Activated T-helper 1 cell treated with anti-CD3 and anti-CD28 coated beads, Interleukin-12 subunit alpha, Interleukin-12 subunit beta, Interleukin-2, Interleukin-4 antibody, amounts not matched to agents 30 ng/mL and 10 ng/mL and 1 ng/mL, durations not matched to agents 14 hours and 24 hours and 36 hours (primary cell): ENCODE measurements at regions not wholly inside any gene's neighbourhood (a gene's known extent, or its start where the extent isn't known, plus 50 kb on each side); places are given as distances from the start of the nearest gene placed in this dataset.
"Not testable (repeated sequence)": the region's sequence is repeated elsewhere in the genome, so short reads cannot be mapped to it uniquely, and the experiment has no call there.

Source experiments
- DNase-seq: peaks from one replicate; pipeline ENCODE4 v3.0.0; 2021; ENCODE audit warnings: low spot score
- H3K27ac Mint-ChIP-seq: one replicate; pipeline ENCODE4 v1.8.0; 2021; ENCODE audit warnings: mild to moderate bottlenecking, mixed read lengths
- H3K27me3 Mint-ChIP-seq: one replicate; pipeline ENCODE4 v1.8.0; 2022; ENCODE audit warnings: mild to moderate bottlenecking, moderate library complexity, mixed read lengths; ENCODE audit not compliant: insufficient read depth
- H3K36me3 Mint-ChIP-seq: one replicate; pipeline ENCODE4 v1.8.0; 2021; ENCODE audit warnings: low read depth, mixed read lengths
- H3K4me1 Mint-ChIP-seq: one replicate; pipeline ENCODE4 v1.8.0; 2021; ENCODE audit warnings: low read depth, mixed read lengths
- H3K4me3 Mint-ChIP-seq: one replicate; pipeline ENCODE4 v1.8.0; 2021; ENCODE audit warnings: mild to moderate bottlenecking, moderate library complexity, mixed read lengths
- H3K9me3 Mint-ChIP-seq: one replicate; pipeline ENCODE4 v1.8.0; 2021; ENCODE audit warnings: mixed read lengths
- intact Hi-C: fragments of 100-400 bp; cut with micrococcal nuclease; formaldehyde crosslinking; loops from one replicate; pipeline ENCODE4 v1.15.1; 2024

DNA sequence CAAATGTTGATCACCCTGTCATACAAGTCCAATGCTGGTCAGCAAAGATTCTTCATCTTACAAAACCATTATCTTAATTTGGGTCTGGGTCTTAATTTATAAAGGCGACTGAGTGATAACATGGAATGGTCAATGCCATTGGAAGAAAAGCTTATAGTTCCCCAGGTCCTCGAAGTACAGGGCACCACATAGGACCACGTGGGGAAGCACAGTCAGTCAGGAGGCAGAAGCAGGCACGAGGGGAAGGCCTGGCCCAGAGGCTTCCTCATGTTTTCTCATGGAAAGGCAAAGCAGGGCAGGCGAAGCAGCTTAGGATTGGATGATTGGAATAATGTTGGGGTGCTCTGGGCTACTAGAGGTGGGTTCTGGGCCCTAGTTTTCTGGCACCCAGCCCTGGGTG lies 175.7 kb downstream of the FASLG start:
- no peak overlapping the region for H3K27ac Mint-ChIP-seq
- H3K36me3 Mint-ChIP-seq = peaks cover 4% of the 10 kb centered on the region
- no peaks in the 10 kb centered on the region for H3K9me3 Mint-ChIP-seq
- H3K4me1 Mint-ChIP-seq = peaks cover 53% of the 10 kb centered on the region
- no peak overlapping the region for H3K4me3 Mint-ChIP-seq
- no peak for DNase-seq
- H3K27me3 Mint-ChIP-seq = peaks cover 52% of the 10 kb centered on the region
- intact Hi-C loops = loop anchor here (5.0 kb wide), 1 partner anchor 197 kb away; no protein-coding TSS in a partner anchor

DNA sequence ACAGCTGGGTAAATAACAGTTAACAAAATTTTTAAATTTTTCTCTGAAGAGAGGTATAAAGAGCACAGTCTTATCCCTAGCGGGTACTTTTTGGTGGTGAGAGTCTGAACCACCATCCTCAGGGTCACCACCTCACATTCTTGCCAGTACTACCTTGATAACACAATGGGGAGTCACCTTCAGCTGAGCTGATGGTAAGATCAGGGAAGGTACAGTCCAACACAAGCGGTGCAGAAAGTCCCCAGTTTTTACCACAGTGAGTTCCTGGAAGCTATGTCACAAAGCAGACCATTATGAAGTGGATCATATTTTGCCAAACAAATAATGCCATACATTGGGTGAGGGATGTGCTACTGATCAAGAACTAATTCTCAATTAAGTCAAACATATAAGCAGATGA lies 176.9 kb downstream of the FASLG start:
- no peaks in the 10 kb centered on the region for H3K9me3 Mint-ChIP-seq
- peaks cover 4% of the 10 kb centered on the region for H3K36me3 Mint-ChIP-seq
- intact Hi-C loops = loop anchor here (1.0 to 5.0 kb wide), 2 partner anchors 9 to 199 kb away; no protein-coding TSS in a partner anchor
- peaks cover 53% of the 10 kb centered on the region for H3K4me1 Mint-ChIP-seq
- no peak overlapping the region for H3K27ac Mint-ChIP-seq
- no peak overlapping the region for H3K4me3 Mint-ChIP-seq
- H3K27me3 Mint-ChIP-seq = peaks cover 55% of the 10 kb centered on the region
- no peak for DNase-seq

DNA sequence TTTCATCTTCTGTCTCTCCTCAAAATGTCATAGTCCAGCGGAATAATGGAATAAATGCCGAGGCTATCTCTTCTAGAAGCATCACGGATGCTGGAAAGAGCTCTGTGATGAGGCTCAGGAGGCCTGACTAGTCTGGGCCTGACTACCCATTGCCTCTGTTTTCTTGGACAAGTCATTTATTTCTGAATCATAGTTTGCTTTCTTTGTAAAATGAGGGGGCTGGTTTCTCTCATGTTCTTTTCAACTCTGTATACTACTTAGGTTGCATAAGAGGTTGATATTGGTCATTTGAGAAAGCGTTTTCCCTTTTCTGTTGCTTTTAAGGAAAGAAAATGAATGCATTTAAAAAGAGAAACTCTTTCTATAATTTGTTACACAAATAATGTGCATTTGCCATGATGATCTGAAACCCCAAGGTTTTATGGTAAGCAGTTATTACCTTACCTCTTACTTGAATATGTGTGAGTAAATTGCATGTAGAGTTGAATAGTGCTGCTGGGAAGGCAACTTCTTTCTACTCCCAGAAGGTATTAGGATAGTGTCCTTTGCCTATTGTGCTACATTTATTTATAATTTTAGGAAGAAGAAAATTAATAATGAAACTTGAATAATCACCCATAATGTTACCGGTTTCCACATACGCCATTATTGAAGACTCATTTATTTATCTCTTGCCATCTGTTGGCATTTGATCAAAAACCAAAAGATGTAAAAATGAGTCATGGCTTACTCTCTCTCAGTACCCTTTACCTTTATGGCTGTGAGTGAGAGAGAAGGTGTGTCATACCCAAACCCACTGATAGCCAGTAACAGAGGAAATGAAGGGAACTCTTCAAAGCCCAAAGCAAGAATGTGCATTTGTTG lies 179.1 kb downstream of the FASLG start:
- intact Hi-C loops = loop anchor here (1.0 to 5.0 kb wide), 12 partner anchors 19 to 460 kb away; partner anchors contain the start of gene TNFSF4
- Mint-ChIP-seq H3K4me1 (peaks cover 46% of the 10 kb centered on the region), H3K36me3 (peaks cover 5% of the 10 kb centered on the region), H3K27ac (peak overlapping the region; percentile 26), H3K27me3 (peaks cover 65% of the 10 kb centered on the region), H3K9me3 (no peaks in the 10 kb centered on the region), H3K4me3 (no peak overlapping the region)
- peak; percentile 29 for DNase-seq

DNA sequence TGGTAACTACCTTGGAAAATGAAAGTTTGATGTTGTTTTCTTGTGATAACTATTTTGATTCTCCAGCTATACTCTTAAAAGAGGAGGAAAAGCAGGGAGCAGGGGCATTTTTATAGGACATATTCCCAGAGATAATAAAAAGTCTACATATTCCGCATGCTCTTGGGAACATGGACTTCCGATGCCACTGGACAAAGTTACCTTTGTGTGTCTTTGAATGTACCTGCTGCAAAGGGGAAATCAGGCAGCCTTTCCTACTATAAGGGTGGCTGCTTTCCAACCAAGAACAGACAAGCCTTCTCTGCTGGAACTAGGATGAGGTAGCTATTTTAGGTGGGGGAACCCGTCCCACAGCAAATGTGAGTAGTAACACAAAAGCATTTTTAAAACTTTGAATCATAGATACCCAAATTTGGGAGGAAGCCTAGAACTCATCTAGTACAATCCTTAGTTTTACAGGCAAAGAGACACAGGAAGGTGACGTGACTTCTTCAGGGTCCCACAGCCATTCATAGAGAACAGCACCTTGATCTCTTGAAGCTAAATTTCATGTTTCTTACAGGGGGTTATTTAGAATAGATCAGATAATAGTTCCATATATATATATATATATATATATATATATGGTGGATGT lies 179.9 kb downstream of the FASLG start:
- no peak for DNase-seq
- Mint-ChIP-seq H3K36me3 (peaks cover 5% of the 10 kb centered on the region), H3K4me1 (peaks cover 46% of the 10 kb centered on the region), H3K4me3 (no peak overlapping the region), H3K9me3 (no peaks in the 10 kb centered on the region), H3K27me3 (peaks cover 59% of the 10 kb centered on the region), H3K27ac (peak overlapping the region; percentile 26)
- intact Hi-C loops = loop anchor here (1.0 to 5.0 kb wide), 12 partner anchors 19 to 460 kb away; partner anchors contain the start of gene TNFSF4

DNA sequence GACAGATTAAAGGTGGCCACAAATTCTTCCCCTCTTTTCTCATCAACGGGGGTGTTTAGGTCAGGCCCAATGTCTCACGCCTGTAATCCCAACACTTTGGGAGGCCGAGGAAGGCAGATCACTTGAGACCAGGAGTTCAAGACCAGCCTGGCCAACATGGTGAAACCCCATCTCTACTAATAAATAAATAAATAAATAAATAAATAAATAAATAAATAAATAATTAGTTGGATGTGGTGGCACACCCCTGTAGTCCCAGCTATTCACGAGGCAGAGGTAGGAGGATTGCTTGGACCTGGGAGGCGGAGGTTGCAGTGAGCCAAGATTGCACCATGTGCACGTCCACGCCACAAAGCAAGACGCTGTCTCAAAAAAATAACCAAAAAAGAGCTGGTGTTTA lies 180.7 kb downstream of the FASLG start:
- peaks cover 61% of the 10 kb centered on the region for H3K27me3 Mint-ChIP-seq
- peaks cover 50% of the 10 kb centered on the region for H3K4me1 Mint-ChIP-seq
- not testable (repeated sequence) for H3K9me3 Mint-ChIP-seq, H3K4me3 Mint-ChIP-seq, H3K27ac Mint-ChIP-seq, DNase-seq, H3K36me3 Mint-ChIP-seq
- intact Hi-C loops = loop anchor here (2.0 to 5.0 kb wide), 2 partner anchors 127 to 202 kb away; no protein-coding TSS in a partner anchor

DNA sequence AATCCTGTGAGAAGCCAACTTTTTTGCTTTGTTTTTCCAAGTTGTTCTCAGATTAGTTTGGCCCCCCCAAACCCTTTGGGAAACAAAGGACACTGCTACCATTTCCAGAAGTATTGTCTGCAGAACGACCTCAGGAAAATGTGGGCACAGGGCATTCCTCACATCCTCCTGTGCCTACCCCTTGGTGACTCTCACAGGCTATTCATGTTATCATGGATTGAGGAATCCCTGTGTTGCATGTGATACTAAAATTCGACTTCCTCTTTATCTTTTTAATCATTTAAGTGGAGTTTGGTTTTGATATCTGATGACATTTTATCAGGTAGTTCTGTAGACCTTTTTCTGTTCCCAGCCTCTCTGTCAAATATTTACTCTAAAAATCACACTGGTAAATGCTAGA lies 184.5 kb downstream of the FASLG start:
- peaks cover 3% of the 10 kb centered on the region for H3K36me3 Mint-ChIP-seq
- peaks cover 44% of the 10 kb centered on the region for H3K4me1 Mint-ChIP-seq
- H3K4me3 Mint-ChIP-seq = no peak overlapping the region
- intact Hi-C loops = no loop called here
- no peaks in the 10 kb centered on the region for H3K9me3 Mint-ChIP-seq
- no peak overlapping the region for H3K27ac Mint-ChIP-seq
- DNase-seq = no peak
- H3K27me3 Mint-ChIP-seq = peaks cover 46% of the 10 kb centered on the region

DNA sequence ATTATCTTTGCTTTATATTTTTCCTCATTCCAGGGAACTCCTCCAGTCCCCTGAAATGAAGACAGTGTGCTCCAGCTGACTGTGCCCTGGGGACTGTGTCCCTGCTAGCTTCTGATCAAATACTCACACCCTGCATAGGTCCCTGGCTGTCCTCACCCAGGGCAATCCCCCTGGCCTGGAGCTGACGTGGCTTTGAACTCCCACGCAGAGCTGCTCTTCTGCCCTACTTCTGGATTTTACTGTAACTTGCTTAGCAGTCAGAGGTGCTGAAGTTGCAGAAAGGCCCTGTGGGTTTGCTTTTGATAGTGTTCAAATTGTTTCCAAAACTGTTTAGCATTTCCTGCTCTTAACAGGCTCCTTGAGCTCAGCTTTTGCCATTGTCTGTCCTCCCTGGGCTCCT lies 186.5 kb downstream of the FASLG start:
- Mint-ChIP-seq H3K27ac (peak overlapping the region; percentile 44), H3K36me3 (peaks cover 3% of the 10 kb centered on the region), H3K9me3 (no peaks in the 10 kb centered on the region), H3K27me3 (peaks cover 45% of the 10 kb centered on the region), H3K4me1 (peaks cover 33% of the 10 kb centered on the region), H3K4me3 (peak overlapping the region; percentile 23)
- DNase-seq = peak; percentile 44
- intact Hi-C loops = loop anchor here (1.0 kb wide), 6 partner anchors 9 to 50 kb away; no protein-coding TSS in a partner anchor

DNA sequence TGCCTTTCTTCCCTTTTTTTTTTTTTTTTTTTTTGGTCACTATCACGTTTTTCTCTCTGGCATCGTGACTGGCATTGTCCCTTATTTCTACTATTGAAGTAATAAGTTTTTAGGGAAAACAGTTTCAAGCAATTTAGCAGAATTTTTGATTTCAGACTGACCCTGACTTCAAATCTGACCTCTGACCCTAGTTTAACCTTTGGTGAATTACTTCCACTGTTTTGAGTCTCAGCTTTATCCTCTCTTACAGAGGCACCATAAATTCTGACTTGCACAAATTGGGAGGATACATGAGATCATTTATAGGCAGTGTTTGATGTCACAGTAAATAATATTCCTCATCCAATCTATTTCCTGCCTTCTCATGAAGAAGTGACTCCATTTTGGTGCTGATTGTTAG lies 187.0 kb downstream of the FASLG start:
- Mint-ChIP-seq H3K4me3 (no peak overlapping the region), H3K4me1 (peaks cover 33% of the 10 kb centered on the region), H3K9me3 (no peaks in the 10 kb centered on the region), H3K27me3 (peaks cover 42% of the 10 kb centered on the region), H3K36me3 (peaks cover 3% of the 10 kb centered on the region), H3K27ac (peak overlapping the region; percentile 44)
- intact Hi-C loops = loop anchor here (1.0 kb wide), 6 partner anchors 10 to 49 kb away; no protein-coding TSS in a partner anchor
- DNase-seq = no peak

DNA sequence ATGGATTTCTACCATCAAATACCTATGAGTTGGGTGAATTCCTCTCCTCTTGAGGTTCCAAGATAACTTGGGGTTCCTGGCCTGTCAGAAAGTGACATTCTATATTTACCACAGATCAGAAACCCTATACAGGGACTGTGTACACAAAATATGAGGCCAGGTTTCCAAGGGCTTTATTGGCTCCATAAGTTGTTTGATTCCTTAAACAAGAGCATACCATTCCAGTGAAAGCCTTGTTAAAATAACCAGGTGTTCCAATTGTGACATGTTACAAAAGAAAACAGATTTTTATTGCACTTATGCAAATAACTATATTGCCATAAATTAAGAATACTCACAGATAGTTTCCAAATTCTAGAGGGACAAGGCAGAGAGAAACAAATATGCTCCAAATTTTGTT lies 188.9 kb downstream of the FASLG start:
- intact Hi-C loops, H3K36me3 Mint-ChIP-seq, H3K9me3 Mint-ChIP-seq, H3K27ac Mint-ChIP-seq, H3K4me3 Mint-ChIP-seq, DNase-seq: not testable (repeated sequence)
- peaks cover 28% of the 10 kb centered on the region for H3K4me1 Mint-ChIP-seq
- H3K27me3 Mint-ChIP-seq = peaks cover 28% of the 10 kb centered on the region

DNA sequence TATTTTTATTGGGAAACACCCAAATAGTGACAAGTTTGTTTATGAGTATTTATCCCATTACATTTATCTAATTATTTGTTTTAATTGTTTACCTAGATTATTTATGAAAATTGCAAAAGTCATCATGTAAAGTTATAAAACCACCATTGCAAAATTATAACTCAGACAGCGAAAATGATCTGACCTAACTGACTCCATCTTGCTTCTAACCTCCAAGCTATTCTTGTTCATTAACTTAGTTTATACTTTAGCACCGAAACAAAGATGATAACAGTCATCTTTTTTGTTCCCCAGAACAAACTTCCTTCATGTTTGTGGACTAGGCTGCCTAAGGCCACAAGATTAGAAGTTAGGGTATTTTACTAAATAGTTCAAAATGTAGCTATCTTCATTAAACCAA lies 190.8 kb downstream of the FASLG start:
- H3K4me3 Mint-ChIP-seq = no peak overlapping the region
- H3K9me3 Mint-ChIP-seq = peaks cover 3% of the 10 kb centered on the region
- no peak overlapping the region for H3K27ac Mint-ChIP-seq
- intact Hi-C loops = no loop called here
- H3K4me1 Mint-ChIP-seq = peaks cover 24% of the 10 kb centered on the region
- H3K27me3 Mint-ChIP-seq = peaks cover 37% of the 10 kb centered on the region
- peaks cover 2% of the 10 kb centered on the region for H3K36me3 Mint-ChIP-seq
- no peak for DNase-seq

DNA sequence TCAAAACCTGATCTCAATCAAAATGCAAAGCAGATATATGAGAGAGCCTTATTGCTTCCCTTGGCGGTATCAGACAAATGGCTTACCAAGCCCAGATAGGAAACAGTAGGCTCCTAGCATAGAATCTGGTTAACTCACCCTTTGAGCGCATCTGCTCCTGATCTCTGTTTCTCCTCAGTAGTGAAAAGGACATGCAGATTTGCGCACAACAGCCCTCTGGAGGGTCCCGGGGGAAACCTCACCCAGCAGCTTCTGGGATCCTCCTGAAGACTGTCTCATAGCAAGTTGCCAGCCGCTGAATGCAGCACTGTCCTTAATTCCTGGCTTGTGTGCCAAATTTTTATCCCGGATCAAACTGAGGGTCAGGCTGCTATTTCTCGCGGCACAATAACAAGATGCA lies 192.2 kb downstream of the FASLG start:
- Mint-ChIP-seq H3K4me1 (peaks cover 9% of the 10 kb centered on the region), H3K27me3 (peaks cover 43% of the 10 kb centered on the region), H3K4me3 (no peak overlapping the region), H3K36me3 (peaks cover 2% of the 10 kb centered on the region), H3K9me3 (peaks cover 8% of the 10 kb centered on the region), H3K27ac (no peak overlapping the region)
- intact Hi-C loops = no loop called here
- DNase-seq = no peak

DNA sequence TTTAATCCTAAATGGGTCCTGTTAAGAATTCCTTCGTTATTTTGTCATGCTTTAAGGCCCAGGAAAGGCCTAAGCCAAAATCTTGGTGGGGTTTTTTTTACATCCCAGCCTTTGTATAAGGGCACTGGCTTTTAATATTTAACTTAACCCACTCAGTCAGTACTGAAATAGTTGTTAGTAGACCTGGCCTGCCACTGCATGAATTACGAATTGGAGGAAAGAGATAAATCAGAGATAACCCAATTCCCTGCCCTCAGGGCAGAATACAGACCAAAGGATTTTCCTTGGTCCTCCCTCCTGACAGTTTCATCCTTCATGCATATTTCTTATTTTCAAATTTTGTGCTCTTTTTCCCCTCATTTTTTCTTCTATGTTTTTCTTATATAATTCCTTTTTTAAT lies 193.0 kb downstream of the FASLG start:
- H3K36me3 Mint-ChIP-seq = no peaks in the 10 kb centered on the region
- H3K4me3 Mint-ChIP-seq = no peak overlapping the region
- no peak for DNase-seq
- no peak overlapping the region for H3K27ac Mint-ChIP-seq
- intact Hi-C loops = no loop called here
- H3K4me1 Mint-ChIP-seq = peaks cover 2% of the 10 kb centered on the region
- H3K9me3 Mint-ChIP-seq = peaks cover 8% of the 10 kb centered on the region
- peaks cover 46% of the 10 kb centered on the region for H3K27me3 Mint-ChIP-seq

DNA sequence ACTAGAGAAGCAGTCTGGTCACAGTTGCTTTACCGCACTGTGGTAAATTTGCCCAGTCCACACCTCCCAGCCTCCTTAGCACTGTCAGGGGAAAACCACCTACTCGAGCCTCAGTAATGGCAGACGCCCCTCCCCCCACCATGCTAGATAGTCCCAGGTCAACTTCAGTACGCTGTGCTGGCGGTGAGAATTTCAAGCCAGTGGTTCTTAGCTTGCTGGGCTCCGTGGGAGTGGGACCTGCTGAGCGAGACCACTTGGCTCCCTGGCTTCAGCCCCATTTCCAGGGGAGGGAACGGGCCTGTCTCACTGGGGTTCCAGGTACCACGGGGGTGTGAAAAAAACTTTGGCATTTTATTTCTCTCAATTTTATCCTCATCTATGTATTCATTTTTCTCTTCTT lies 194.8 kb downstream of the TNFSF18 start:
- H3K27ac Mint-ChIP-seq, H3K4me1 Mint-ChIP-seq, intact Hi-C loops, DNase-seq, H3K9me3 Mint-ChIP-seq, H3K36me3 Mint-ChIP-seq, H3K4me3 Mint-ChIP-seq: not testable (repeated sequence)
- H3K27me3 Mint-ChIP-seq = peaks cover 50% of the 10 kb centered on the region
